GM21786 (cell line): ENCODE measurements at regions not wholly inside any gene's neighbourhood (a gene's known extent, or its start where the extent isn't known, plus 50 kb on each side); places are given as distances from the start of the nearest gene placed in this dataset.
"Not testable (repeated sequence)": the region's sequence is repeated elsewhere in the genome, so short reads cannot be mapped to it uniquely, and the experiment has no call there.

Experiments used
- ATAC-seq: cut with Tn5 transposase; IDR thresholded peaks from one replicate; pipeline ENCODE4 v1.9.1; 2021; ENCODE audit not compliant: unreplicated experiment

DNA sequence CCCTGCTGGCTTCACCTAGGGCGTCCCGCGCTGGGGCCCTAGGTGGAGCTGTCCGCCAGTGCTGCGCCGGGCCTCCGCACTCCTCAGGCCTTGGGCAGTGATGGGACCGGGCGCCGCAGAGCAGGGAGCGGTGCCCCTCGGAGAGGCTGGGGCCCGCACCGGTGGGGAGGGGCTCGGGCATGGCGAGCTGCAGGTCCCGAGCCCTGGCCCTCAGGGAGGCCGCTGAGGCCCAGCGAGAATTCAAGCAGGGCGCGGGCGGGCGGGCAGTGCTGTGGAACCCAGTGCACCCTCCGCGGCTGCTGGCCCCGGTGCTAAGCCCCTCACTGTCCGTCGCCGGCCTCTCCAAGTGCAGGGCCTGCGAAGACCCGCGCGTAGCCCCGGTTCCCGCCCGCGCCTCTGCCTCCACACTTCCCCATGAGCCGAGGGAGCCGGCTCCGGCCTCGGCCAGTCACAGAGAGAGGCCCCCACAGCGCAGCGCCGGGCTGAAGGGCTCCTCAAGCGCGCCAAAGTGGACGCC, 565.1 kb upstream of the NDST4 start:
- ATAC-seq = no peak

GRCh38 chr4:115675719-115676118, 562.3 kb upstream of the NDST4 start:
- ATAC-seq = no peak

- ATAC-seq = no peak
These were observed 561.1 kb upstream of the NDST4 start for GRCh38 chr4:115674485-115674884.

DNA sequence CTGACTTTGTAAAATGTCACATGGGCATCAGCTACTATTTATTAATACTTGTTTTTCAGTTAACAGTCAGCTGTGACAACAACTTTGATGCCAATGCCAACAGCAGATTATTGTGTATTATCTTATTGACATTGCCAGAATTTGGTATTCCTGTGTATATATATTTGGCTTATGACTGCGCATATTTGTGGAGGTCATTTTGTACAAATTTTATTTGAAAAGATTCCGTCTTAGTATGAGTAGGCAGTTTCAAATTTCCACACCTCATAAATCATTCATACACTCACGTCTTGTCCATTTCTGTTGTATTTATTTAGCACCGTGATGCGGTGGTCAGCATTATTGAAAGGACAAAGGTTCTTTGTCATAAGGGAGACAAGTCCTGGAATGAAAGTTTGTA, 558.2 kb upstream of the NDST4 start:
- ATAC-seq = no peak

DNA sequence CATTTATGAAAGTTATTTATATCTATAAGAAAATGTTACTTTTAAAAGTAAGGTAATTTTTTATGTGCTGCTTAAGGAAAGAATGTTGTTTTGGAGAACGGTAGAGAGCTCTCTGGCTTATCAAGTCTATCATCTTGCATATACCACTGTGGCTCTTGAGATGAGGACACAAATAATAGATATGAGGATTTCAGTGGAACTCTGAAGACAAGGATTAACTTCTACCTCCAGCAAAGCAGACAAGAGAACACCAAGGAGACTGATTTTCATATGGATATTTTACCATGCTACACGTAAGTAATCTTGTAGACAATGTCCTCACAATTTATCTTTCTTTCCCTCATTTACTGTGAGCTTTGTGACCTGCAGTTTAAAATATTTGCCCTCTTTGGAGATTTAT, 557.5 kb upstream of the NDST4 start:
- ATAC-seq = no peak

DNA sequence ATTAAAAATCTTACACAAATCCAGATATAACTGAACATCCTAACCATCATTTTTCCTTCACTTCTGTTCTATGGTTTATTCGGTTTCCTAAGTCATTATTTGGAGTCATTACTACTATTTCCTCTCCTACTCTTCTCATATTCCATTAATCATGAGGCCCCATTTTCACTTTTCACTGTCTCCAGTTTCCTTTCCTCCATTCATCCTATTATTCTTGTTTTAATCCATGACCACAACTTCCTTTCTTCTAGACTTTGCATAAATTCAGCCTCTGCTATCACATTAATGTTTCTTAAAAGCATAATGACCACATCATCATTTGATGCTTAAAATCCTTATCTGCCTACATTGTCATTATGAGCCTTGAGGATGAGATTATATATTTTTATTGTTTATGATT, 555.0 kb upstream of the NDST4 start:
- no peak for ATAC-seq

DNA sequence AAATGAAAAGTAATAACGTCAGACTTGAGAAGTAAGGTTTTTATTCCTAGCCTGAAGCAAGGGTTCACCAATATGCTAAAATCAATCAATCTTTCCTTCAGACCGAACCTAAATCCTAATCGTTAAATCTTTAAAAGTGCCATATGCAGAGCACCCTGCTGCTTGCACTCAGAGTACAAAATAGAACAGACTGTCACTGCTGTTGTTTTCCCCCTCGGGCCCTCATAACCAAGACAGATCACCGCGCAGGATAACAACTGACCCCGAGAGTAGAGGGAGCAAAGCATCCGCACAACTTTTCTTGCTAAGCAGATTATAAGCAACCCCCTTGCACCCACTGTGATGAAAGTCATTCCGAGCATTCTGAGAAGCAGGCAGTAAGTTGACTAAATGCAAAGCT, 550.9 kb upstream of the NDST4 start:
- ATAC-seq = no peak

DNA sequence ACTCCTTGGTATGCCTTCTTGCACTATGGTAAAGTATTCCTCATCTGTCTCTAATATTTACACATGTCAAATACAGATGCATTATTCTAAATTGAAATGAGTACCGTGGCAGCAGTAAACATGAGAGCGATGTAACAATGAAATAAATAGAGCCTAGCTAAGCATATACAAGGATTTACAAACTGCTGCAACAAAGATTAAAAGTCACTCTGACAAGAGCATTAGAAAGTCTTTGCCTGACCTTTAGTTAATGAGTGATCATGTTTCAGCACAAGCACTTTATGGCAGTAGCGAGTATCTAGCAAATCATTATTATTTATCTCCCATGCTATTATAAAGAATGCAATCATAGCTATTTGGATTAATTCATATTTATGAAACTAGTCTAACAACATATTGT, 547.0 kb upstream of the NDST4 start:
- ATAC-seq = no peak

- no peak for ATAC-seq
These were observed 544.7 kb upstream of the NDST4 start for GRCh38 chr4:115657991-115658650.

GRCh38 chr4:115655626-115656025, 542.2 kb upstream of the NDST4 start:
- no peak for ATAC-seq

GRCh38 chr4:115648786-115649185, 535.4 kb upstream of the NDST4 start:
- ATAC-seq = no peak

DNA sequence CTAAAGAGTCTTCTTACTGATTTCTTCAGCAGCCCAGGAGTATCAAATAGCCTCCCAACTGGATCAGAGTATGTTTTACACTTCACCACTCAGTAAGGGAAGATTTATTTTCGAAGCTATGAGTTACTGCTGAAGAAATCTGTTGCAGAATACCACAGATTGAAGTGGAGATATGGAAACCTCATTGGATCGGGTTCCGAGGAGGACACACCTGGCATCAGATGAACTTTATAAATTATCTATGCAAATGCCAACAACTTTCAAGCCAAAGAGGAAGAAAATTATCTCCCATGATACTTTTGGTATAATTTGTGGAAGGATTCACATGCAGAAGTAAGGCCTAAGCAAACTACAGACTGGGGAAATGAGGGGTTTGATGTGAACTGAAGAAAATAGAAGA, 515.9 kb upstream of the NDST4 start:
- ATAC-seq = no peak

GRCh38 chr4:115609631-115610030, 496.2 kb upstream of the NDST4 start:
- no peak for ATAC-seq

DNA sequence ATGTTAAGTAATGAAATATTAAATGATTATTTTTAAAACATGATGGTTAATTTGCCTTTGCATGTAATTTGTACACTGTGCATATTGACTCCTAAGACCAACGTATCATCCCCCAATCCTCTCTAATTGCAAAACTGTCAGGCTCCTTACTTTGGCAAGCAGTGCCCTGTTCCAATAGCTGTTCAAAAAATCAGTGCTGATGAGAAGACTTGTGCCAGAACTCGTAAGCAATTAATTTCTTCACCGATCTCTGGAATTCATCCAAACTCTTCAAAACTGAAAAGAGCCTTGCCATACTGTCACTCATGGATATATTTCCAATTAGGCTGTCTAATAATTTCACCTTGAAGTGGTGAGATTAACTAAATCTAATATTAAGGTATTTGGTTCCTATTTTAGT, 493.9 kb upstream of the NDST4 start:
- no peak for ATAC-seq

DNA sequence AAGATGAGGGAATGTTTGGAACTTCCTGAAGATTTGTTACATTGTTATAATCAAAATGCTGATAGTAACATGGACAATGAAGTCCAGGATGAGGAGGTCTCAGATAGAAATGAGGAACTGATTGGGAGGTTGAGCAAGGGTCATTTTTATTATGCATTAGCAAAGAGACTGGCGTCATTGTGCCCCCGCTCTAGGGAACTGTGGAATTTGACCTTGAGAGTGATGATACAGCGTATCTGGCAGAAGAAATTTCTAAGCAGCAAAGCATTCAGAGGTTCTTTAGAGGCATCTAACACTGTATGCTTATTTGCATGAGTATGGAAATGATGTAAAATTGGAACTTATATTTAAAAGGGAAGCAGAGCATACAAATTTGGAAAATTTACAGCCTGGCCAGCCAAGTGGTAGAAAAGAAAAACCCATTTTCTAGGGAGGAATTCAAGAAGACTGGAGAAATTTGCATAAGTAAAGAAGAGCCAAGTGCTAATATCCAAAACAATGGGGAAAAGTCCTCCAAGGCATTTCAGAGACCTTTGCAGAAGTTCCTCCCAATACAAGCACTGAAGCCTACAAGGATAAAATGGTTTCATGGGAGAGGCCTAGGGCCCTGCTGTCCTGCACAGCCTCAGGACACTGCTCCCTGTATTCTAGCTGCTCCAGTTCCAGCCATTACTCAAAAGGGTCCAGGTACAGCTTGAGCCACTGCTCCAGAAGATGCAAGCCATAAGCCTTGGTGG, 483.0 kb upstream of the NDST4 start:
- ATAC-seq = no peak

GRCh38 chr4:115580901-115581300, 467.5 kb upstream of the NDST4 start:
- no peak for ATAC-seq

- no peak for ATAC-seq
These were observed 462.4 kb upstream of the NDST4 start for GRCh38 chr4:115575851-115576250.

GRCh38 chr4:115562506-115562905, 449.1 kb upstream of the NDST4 start:
- ATAC-seq = no peak

GRCh38 chr4:115548123-115548522, 434.7 kb upstream of the NDST4 start:
- no peak for ATAC-seq

DNA sequence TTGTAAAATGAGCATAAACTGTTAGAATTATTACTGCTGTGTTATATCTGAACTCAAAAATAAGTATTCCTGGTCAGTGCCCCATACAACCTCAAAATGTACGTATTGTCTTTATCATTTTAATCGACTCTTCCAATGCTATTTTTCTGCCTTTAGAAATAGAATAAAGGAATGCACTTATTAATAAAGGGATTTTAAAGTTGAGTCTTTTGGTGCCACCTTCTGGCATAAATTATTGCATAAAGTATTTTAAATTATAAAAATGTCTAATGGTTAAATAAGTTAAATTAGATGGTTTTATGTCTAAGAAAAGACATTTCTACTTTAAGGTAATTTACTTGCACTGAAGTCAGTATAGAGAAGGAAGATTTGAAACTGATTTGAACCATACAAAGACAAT, 424.0 kb upstream of the NDST4 start:
- no peak for ATAC-seq

GRCh38 chr4:115529126-115529525, 415.7 kb upstream of the NDST4 start:
- no peak for ATAC-seq

DNA sequence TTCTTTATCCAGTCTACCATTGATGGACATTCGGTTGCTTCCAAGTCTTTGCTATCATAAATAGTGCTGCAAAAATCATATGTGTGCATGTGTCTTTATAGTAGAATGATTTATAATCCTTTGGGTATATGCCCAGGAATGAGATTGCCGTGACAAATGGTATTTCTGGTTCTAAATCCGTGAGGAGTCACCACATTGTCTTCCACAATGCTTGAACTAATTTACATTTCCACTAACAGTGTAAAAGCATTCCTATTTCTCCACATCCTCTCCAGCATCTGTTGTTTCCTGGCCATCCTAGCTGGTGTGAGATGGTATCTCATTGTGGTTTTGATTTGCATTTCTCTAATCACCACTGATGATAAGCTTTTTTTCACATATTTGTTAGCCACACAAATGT, 406.1 kb upstream of the NDST4 start:
- ATAC-seq = not testable (repeated sequence)

GRCh38 chr4:115515772-115516171, 402.4 kb upstream of the NDST4 start:
- peak; percentile 99 for ATAC-seq
